ENCODE measurements at regions not wholly inside any gene's neighbourhood (a gene's known extent, or its start where the extent isn't known, plus 50 kb on each side); places are given as distances from the start of the nearest gene placed in this dataset.

GRCh38 chr6:165751486-165751885, 88.4 kb upstream of the PDE10A start:
- DNase-seq (ENCODE audit: low read depth): no peak

DNA sequence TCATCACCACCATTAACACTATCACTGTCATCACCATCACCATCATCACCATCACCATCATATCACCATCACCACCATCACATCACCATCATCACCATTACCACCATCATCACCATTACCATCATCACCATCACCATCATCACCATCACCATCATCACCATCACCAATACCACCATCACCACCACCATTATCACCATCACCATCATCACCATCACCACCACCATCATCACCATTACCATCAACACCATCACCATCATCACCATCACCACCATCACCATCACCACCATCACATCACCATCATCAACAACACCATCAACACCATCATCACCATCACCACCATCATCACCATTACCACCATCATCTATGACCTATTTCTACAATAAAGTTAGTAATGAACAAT, 86.1 kb upstream of the PDE10A start:
- DNase-seq (ENCODE audit: low read depth): no peak

- no peak for DNase-seq (ENCODE audit: low read depth)
These were observed 85.3 kb upstream of the PDE10A start for GRCh38 chr6:165748390-165748789.

DNA sequence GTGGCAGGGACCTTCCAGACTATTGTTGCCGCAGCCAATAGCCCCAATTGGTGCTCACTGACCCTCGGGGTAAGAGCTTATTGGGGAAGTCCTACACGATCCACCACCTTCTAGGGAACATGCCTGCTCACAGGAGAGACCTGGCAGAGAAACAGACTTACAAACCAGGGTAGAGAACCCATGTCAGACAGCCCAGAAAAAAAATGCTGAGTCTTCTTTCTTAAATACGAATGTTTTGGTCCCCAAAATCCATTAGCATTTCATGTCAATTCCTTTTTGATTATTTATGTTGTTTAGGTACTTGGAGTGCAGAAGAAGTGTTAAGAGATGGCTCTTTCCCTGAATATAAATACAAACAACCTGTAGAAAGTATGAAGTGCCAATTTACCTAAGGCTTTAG, 84.9 kb upstream of the PDE10A start:
- DNase-seq (ENCODE audit: low read depth): no peak

GRCh38 chr6:165746331-165746730, 83.3 kb upstream of the PDE10A start:
- DNase-seq (ENCODE audit: low read depth): no peak

DNA sequence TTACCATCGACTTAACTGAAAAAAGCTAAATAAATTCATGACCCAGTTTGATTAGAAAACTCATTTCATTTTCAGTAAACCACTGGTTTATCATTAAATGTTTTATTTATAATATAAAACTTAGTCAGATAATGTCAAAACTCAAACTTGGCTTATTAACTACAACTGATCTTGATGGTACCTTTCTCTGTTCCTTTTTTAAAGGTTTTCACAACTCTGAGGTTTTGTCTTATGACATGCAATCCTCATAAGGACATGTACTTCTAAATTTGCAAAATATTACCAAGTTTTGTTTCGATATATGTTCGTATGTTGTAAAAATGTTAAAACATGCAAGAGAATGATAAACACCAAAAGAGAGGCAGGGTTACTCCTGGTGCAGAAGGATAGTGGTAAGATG, 82.5 kb upstream of the PDE10A start:
- DNase-seq (ENCODE audit: low read depth): no peak

DNA sequence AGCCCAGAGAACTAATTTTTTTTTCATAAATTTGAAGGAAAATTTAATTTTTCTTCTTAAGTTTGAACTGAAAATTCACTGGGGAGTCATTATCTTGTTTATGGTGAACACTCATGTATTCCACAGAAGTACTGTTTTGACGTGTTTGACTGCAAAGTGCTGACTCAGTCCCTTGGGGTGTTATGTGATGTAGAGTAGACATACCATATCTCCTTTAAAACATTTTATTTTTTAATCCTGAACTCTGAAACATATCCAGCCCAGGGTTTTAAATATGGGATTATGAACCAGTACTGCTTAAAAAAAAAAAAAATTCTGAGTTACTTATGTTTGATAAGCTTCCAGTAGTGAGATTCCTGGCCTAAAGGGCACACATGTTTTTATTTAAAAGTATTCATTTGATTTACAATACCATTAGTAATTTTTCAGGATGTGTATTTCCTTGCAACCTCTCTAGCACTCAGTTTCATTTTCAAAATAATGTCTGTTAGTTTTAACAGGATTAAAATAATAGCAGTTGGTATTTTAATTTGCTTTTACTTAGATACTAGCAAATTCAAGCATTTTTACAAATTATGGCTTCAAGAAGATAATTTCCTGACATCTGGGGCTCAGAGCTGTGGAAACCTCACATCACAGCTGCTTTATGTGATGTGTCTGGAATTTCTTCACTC, 81.7 kb upstream of the PDE10A start:
- DNase-seq (ENCODE audit: low read depth): no peak

DNA sequence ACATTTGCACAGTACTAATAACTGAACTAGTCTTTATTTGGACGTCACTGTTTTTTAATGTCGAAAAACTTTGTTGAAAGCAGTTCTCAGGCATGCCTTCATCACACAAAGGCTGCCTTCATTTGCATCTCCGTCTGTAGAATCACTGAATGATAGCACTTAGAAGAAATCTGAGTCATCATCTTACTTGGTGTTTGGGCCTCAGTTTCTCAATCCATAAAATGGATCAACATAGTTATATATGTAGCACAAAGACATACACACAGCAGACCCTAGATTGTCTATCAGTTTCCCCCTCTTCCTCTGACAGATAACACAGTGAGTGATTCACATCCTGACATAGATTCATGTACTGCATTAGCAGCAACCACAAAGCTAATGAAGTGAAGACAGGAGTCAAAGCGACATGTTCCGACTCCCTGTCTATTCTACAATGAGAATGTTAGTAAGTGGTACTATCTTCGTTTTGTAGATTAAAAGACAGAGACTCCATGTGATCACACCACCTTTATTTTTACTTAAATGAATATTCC, 80.4 kb upstream of the PDE10A start:
- no peak for DNase-seq (ENCODE audit: low read depth)

DNA sequence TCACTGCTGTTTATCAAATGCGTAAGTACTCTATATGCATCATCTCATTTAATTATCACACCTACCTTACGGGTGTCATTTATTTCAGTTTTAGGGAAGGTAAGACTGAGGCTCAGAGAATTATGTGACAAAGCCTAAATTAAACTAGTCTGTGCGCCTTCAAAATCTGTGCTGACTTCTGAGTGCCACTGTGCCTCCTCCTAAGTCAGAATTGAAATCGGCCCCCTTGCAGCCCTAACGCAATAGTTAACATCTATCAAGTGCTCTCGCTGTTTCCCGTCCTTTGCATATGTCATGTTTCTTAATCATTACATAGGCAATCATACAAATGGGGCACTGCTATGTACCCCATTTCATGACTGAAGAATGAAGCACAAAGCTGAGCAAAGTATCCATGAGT, 79.0 kb upstream of the PDE10A start:
- no peak for DNase-seq (ENCODE audit: low read depth)

GRCh38 chr6:165737396-165737795, 74.4 kb upstream of the PDE10A start:
- no peak for DNase-seq (ENCODE audit: low read depth)

- DNase-seq (ENCODE audit: low read depth): no peak
These were observed 72.0 kb upstream of the PDE10A start for GRCh38 chr6:165735065-165735464.

DNA sequence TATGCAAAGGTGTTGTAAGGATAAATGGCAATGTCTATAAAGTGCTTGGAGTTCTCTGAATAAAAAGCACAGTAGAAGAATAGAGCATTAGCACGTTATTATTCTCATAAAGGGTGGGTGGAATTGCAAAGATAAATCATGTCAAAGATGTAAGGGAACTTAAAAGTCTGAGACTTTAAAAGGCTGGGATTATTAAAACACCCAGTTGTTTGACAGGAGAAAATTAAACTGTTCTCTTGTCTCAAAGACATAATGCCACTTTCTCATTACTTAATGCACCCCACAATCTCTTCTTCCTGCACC, 70.4 kb upstream of the PDE10A start:
- DNase-seq (ENCODE audit: low read depth): no peak

- no peak for DNase-seq (ENCODE audit: low read depth)
These were observed 69.9 kb upstream of the PDE10A start for GRCh38 chr6:165732696-165733488.

GRCh38 chr6:165729307-165729936, 66.4 kb upstream of the PDE10A start:
- no peak for DNase-seq (ENCODE audit: low read depth)

- DNase-seq (ENCODE audit: low read depth): no peak
These were observed 65.2 kb upstream of the PDE10A start for GRCh38 chr6:165728216-165728615.

GRCh38 chr6:165726965-165727381, 63.9 kb upstream of the PDE10A start:
- DNase-seq (ENCODE audit: low read depth): no peak

- no peak for DNase-seq (ENCODE audit: low read depth)
These were observed 63.3 kb upstream of the PDE10A start for GRCh38 chr6:165726290-165726875.

GRCh38 chr6:165725201-165725600, 62.2 kb upstream of the PDE10A start:
- DNase-seq (ENCODE audit: low read depth): no peak

GRCh38 chr6:165723326-165723725, 60.3 kb upstream of the PDE10A start:
- no peak for DNase-seq (ENCODE audit: low read depth)

DNA sequence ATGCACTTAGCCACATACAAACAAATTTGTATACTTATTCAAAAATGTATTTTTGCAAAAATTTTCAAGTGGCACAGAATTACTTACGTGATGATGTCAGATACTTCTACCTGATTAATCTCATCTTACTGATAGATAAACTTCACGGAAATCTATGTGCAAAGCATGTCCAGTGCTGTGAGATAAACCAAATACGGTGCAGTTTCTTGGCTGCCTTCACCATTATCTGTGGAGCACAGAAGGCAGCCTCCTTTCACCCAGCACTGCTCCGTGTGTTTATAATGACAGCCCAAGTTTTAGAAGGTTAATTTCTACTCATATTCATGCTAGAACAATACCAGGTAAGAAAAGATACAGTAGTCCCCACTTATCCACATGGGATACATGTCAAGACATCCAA, 59.0 kb upstream of the PDE10A start:
- no peak for DNase-seq (ENCODE audit: low read depth)

DNA sequence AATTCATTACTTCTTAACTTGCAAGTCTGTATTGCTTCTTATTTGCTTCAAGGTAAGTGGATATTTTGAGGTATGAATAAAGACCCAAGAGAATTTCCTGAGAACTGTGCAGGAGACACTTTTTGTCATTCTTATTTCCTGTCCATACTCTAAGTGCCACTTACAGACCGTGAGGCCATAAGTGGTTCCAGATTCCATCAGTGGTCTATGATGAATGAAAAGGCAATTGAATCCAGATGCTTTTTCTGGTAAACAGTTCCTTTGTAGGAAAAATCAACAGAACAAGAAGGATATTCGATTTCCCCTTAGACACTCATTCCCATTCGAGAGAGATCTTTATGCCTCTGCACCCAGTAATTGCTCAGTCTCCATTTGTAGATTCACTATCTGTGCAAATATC, 58.3 kb upstream of the PDE10A start:
- DNase-seq (ENCODE audit: low read depth): no peak

DNA sequence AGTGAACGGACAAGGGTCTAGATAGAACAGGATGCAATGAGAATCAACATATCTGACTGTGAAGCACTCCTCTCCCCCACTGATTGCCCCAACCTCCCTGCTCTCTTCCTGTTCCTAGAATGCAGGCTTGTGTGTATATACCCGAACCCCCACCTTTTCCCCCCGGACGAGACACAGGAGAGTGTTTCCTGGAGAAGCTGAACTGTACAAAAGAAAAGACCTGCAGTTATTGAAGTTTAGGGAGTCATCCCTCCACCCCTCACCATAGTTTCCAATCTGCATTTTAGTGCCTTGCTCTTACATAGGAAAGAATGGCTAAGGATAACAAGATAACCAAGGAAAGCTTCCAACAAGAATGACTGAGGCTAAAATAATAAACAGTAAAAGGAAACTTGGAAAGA, 55.5 kb upstream of the PDE10A start:
- DNase-seq (ENCODE audit: low read depth): no peak

Data from activated gamma-delta T cell treated with anti-CD3 and anti-CD28 coated beads, Interleukin-2, amount 50 U/mL, for 16 hours (primary cell).